LNCAP (cell line): ENCODE measurements at regions not wholly inside any gene's neighbourhood (a gene's known extent, or its start where the extent isn't known, plus 50 kb on each side); places are given as distances from the start of the nearest gene placed in this dataset.

Experiments
- TF ChIP-seq, protein P1 (sequence below): fragments of 450-650 bp; IDR thresholded peaks from 2 replicates; pipeline ENCODE4 v1.5.1; 2017; ENCODE audit warnings: mild to moderate bottlenecking

- TF ChIP-seq, protein P1, sequence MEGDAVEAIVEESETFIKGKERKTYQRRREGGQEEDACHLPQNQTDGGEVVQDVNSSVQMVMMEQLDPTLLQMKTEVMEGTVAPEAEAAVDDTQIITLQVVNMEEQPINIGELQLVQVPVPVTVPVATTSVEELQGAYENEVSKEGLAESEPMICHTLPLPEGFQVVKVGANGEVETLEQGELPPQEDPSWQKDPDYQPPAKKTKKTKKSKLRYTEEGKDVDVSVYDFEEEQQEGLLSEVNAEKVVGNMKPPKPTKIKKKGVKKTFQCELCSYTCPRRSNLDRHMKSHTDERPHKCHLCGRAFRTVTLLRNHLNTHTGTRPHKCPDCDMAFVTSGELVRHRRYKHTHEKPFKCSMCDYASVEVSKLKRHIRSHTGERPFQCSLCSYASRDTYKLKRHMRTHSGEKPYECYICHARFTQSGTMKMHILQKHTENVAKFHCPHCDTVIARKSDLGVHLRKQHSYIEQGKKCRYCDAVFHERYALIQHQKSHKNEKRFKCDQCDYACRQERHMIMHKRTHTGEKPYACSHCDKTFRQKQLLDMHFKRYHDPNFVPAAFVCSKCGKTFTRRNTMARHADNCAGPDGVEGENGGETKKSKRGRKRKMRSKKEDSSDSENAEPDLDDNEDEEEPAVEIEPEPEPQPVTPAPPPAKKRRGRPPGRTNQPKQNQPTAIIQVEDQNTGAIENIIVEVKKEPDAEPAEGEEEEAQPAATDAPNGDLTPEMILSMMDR: no peak
These were observed 174.1 kb upstream of the IGSF21 start for GRCh38 chr1:17933501-17933900.

DNA sequence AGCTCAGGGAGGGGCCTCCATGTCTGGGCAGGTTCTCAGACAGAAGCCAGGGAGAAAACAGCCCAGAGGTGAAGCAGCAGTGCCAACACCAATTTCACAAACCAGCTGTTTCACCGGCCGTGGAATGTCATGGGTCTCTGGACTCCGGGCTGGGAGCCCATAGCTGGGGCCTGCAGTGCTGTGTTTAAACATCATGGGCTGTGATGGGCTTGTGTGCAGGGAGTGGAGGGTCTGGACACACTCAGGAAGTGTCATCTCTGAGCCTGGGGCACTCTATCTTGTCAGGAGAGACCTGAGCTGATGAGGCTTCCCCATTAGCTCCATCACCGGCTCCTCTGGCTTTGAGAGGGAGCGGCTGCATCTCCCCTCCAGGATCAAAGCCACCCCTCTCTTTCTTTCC, 173.6 kb upstream of the IGSF21 start:
- TF ChIP-seq, protein P1: no peak

- TF ChIP-seq, protein P1: no peak
These were observed 172.4 kb upstream of the IGSF21 start for GRCh38 chr1:17935230-17935629.

DNA sequence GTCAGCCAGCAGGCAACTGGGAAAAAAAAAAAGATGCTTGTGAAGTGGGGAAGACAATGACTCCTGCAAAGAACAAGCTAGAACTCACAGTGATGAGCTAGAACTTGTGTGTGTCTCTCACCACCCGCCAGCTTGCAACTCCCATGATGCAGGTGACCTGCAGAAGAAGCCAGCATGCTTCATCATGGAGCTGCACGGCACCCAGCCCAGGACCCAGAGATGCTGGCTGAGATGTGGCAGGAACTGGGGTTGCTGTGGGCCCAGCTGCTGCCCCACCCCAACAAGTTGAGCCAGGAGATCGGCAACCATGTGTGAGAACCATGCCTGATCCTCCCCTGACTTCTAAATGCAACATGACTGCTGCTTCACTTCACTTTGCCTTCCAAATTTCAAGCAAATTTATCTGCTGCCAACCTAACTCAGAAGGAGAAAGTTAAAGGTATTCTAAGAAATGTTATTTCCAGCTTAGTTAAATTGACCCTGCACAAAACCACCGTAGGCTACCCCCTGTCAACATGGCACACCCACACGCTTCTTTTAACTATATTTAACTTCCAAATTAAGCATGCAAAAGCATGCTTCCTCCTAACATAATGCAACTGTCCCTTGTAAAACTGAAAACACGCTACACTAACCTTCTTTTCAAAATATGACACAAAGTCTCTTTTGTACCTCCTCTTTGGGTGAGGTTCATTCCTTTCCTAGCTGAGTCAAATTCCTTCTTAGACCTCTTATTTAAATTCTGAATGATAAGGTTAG, 166.0 kb upstream of the IGSF21 start:
- TF ChIP-seq, protein P1: no peak

DNA sequence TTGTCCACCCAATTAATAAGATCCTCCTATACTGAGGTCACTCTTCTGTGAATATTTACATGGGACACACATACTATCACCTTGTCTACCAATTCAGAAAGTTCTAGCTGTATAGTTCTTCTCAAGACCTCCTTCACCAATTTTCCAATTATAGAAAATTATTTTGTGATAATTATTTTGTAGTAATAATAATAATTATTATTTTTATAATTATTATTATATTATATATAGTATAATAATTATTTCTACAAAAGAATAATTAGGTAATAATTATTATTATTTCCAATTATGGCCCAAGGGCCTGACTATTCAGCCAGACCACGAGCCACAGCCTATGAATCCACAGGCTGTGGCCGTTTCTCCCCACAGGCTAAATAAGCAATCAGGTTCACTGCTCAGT, 164.1 kb upstream of the IGSF21 start:
- TF ChIP-seq, protein P1: no peak

DNA sequence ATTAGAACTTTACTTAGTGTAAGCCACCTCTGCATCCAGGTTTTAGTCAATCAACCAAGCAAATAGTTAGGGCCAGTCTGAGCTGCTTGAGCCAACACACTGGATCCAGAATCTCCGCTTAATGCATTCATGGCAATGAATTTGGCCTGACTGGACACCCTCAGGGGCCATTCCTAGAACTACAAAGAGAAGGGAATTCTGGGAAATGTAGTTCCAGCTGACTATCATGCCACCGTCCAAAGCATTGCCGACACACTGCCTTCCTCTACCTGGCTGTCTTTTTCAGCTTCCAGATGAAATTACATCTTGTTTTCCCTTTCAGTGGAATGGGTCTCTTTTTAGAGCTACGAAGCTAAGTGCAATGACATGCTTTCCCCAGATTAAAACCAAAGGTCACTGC, 163.0 kb upstream of the IGSF21 start:
- TF ChIP-seq, protein P1: no peak

- TF ChIP-seq, protein P1: no peak
These were observed 161.2 kb upstream of the IGSF21 start for GRCh38 chr1:17946434-17946833.

- TF ChIP-seq, protein P1: no peak
These were observed 159.0 kb upstream of the IGSF21 start for GRCh38 chr1:17948594-17948993.
